D721Med (cell line): ENCODE measurements at regions not wholly inside any gene's neighbourhood (a gene's known extent, or its start where the extent isn't known, plus 50 kb on each side); places are given as distances from the start of the nearest gene placed in this dataset.

Source experiments
- DNase-seq: peaks from one replicate; pipeline ENCODE4 v3.0.0; 2011; ENCODE audit warnings: low spot score; ENCODE audit not compliant: insufficient read length
- FAIRE-seq: peaks from 2 replicates; lab custom pipeline; 2011; peaks lifted over from hg19 to GRCh38; lab: Jason Lieb, UNC
- CTCF ChIP-seq: IDR thresholded peaks from 2 replicates; pipeline ENCODE4 v1.5.1; 2012; ENCODE audit warnings: mild to moderate bottlenecking, control low read depth; ENCODE audit not compliant: insufficient read depth; ENCODE audit errors: missing control alignments

GRCh38 chr2:186269536-186269935 lies 216.5 kb upstream of the ZC3H15 start:
- DNase-seq (no peak), FAIRE-seq (no peak)
- TF ChIP-seq CTCF: no peak

GRCh38 chr2:186273953-186274352 lies 212.1 kb upstream of the ZC3H15 start:
- no peak for FAIRE-seq

GRCh38 chr2:186274936-186275575 lies 211.0 kb upstream of the ZC3H15 start:
- no peak for TF ChIP-seq CTCF
- DNase-seq (no peak), FAIRE-seq (no peak)

More at GRCh38 chr2:186273953-186274352, 212.1 kb upstream of the ZC3H15 start:
- TF ChIP-seq CTCF: no peak
- no peak for DNase-seq

- FAIRE-seq: no peak
- no peak for DNase-seq
- no peak for TF ChIP-seq CTCF
Observed at GRCh38 chr2:186276909-186277308, 209.2 kb upstream of the ZC3H15 start.

- TF ChIP-seq CTCF: no peak
- no peak for DNase-seq
- FAIRE-seq: no peak
Observed at GRCh38 chr2:186281726-186282125, 204.3 kb upstream of the ZC3H15 start.

GRCh38 chr2:186294248-186294888 lies 191.7 kb upstream of the ZC3H15 start:
- no peak for FAIRE-seq
- no peak for DNase-seq
- no peak for TF ChIP-seq CTCF

GRCh38 chr2:186299610-186300009 lies 186.4 kb upstream of the ZC3H15 start:
- FAIRE-seq (no peak), DNase-seq (no peak)
- no peak for TF ChIP-seq CTCF
